NCI-H2171 treated with DMSO at 0.1 percent for 48 hours (cell line): ENCODE measurements at regions not wholly inside any gene's neighbourhood (a gene's known extent, or its start where the extent isn't known, plus 50 kb on each side); places are given as distances from the start of the nearest gene placed in this dataset.

Experiments
- DNase-seq: peaks from one replicate; lab custom pipeline; 2025; lab: John Stamatoyannopoulos, UW

DNA sequence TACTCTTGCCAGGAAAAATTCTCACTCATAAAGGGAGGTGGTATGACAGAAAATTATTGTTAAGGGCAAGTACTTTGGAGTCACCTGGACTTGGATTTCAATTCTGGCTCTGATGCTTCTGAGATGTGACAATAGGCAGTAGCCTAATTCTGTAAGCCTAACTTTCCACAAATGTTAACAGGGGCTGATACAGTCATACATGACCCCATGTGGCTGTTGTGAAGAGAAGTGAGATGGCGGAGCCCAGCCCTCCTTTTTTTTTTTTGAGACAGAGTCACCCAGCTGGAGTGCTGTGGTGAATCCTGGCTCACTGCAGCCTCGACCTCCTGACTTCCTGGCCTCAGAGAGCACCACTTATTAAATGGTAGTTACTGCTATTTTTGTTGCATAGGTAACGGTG, 54.4 kb upstream of the IRF2 start:
- DNase-seq: no peak

DNA sequence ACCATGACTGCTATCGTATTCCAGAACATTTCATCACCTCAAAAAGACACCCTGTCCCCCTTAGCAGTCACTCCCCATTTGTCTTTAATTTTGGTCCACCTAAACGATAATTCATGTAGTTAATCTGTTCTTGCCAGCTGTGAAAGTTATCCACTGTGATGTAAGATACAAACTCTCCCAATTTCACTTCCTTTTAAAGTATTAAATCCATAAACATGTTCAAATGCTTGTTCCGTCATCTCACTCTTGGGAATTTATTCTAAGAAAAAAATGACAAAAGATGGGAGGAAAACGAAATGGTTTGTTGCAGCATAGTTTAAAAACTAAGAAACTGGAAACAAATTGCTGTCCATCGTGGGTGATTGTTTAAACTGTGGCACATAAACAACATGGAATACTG, 53.7 kb upstream of the IRF2 start:
- no peak for DNase-seq

DNA sequence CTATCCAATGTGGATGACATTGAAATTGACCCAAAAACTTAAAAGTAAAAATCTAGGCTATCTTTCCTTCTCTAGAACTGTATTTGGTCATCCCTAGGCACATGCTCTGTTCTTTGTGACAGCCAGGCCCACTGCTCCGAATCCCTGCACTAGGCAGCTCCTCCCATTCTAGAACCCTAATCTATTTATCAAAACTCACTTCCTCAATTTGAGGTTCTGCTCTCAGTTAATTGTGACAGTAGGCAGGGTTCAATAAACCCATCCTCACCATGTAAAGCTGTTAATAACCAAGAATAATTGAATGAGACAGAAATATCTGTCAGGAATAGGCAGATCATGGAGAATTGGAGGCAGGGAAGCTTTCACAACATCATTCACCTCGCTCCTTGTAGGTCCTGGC, 51.9 kb upstream of the IRF2 start:
- DNase-seq: no peak
